ENCODE measurements at regions not wholly inside any gene's neighbourhood (a gene's known extent, or its start where the extent isn't known, plus 50 kb on each side); places are given as distances from the start of the nearest gene placed in this dataset.

DNA sequence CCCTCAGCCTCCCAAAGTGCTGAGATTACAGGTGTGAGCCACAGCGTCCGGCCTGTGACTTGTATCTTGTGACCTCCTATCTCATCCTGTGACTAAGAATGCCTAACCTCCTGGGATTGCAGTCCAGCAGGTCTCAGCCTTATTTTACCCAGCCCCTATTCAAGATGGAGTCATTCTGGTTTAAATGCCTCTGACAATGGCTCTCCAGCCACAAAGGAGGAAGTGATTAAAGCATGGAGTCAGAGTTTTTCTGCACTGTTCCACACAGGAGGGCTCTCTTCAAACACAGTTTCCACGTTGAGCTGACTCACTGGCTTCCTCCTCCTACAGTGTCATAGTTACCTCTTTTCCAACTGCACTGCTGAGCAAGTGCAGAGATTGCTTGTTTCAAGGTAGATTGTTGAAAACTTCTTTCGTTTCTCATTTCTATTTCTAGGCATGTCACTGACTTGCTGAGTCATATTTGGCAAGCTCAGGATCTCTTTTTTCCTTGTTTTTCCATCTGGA is 383.8 kb downstream of the PCNX1 start:
- no peak for DNase-seq

DNA sequence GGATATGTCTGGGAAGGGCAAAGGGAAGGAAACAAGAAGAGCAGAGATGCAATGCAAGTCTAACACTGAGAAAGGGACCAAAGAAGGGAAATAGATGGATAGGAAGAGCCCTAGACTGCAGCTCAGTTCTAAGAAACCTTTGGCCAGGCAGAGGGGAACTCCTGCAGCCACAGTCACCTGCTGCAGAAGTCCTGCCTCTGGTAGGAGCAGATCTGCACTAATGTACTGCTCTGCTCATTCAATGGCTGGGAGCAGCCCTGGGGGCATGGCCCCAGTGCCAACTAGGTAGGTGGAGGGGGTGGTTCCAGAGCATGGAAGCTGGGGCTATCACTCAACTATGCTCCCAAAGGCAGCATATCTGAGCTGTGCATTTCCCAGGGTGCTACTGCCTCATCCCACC is 388.9 kb downstream of the PCNX1 start:
- DNase-seq, result no peak

DNA sequence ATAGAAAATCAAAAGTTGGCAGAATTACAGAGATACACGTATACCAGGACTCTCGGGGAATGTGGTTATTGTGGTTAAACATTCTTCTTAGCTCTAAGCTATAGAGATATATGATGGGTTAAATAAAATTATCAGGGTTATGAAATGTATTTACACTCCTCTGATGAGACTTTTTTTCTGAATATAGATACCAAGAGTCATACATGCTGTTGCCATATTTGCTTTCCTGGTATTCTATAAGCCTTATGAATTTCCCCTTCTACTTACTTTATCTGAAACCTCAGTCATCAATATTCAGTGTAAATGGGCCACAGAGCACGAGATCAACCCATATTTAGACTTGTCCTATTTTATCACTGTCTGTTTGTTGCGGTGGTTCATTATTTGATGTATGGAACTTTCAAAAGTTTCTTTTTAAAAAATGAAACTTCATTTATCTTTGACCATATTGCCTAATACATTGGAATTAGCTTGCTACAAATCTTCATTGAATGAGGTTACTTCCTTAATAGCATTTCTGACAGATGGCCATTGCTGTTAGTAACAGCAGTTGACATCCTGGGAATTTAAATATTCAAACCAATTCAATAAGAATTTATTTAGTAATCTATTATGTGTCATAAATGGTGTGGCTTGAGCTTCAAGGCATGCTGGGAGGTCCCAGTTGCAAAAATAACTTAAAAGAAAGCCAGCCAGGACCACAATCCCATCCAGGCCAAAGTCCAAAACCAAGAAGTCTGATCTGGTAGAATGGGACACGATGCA is 393.5 kb downstream of the PCNX1 start:
- DNase-seq, result no peak

DNA sequence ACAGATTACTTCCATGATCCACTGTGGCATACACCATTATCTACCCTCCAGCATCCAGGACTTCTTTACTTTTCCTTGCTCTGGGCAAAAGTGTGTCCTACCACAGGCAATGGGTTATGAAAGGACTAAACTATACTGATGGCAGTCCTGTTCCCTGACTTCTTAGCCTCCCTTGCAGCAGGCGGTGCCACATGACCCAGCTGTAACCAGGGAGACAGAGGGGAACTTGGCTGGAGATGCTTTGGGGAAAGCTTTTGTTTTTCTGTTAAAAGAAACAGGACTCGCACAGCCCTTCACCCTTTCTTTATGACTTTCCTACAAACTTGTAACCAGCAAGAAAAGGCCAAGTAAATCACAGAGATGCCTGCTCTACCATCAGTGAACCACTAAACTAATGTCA is 394.4 kb downstream of the PCNX1 start:
- DNase-seq, result no peak

DNA sequence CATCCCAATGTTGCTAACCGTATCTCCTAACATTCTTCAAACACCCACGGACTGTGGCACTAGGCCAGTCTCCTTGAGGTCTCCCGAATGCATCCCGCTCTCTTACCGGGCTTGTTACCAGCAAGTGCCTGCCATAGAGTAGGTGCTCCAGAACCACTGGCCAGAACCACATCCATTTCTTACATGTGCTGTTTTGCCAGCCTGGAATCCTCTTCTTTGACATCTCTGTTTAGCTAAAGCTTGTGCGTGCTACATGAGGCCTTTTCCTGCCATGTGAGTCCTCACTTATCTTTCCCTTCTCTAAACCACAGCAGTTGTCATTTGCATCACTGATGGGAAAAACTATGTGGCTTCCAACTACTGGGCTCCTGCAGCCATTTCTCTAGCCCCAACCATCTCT is 397.4 kb downstream of the PCNX1 start:
- no peak for DNase-seq

DNA sequence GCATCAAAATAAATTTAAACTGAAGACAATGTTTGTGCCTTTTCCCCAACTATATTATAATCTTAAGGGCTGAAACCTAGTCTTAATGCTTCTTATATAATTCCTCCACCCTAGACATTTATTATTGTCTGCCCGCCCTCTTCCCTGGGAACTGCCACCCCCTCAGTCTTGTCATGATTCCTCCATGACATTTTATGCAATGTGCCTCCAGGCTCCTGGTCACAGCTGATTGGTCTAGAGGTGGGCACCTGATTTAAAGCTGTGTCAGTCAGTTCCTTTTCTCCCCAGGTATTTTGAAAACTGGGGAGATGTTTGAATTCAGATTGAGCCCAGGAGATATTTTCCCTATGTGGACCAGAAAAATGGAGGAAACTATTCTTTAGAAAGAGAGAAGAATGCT is 401.4 kb downstream of the PCNX1 start:
- no peak for DNase-seq

DNA sequence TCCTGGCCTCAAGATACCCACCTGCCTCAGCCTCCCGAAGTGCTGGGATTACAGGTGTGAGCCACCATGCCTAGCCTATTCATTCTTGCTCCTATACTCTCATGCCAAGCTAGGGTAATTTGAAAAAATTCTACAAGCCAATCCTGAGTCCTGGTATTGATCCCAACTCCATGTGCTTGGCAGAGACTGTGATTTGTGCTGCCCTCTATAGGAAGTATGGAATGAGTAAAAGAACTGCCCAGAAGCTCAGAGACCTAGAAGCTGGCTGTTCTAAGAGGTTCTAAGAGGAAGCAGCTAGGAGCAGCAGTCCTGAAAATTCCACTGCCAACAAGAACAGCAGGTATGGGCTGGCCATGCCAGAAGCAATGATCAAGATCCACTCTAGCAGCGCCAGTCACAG is 402.5 kb downstream of the PCNX1 start:
- no peak for DNase-seq

DNA sequence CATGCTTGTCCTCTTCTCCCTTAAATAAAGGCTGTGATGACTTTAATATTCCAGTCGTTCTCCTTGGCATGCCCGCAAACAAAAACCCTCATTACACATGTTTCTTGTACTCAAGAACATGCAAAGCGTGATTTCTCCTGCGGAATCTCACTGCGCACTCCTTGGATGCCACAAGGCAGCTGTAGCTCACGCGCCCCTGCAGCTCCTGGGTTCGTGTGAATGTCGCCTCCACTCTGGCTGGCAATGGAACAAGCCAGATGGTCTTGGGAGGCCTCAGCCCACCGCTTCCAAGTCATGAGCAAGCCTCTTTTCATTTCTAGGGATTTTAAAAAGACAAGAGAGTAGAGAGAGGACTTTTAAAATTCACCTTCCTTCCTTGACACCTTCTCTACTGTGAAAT is 403.8 kb downstream of the PCNX1 start:
- no peak for DNase-seq

DNA sequence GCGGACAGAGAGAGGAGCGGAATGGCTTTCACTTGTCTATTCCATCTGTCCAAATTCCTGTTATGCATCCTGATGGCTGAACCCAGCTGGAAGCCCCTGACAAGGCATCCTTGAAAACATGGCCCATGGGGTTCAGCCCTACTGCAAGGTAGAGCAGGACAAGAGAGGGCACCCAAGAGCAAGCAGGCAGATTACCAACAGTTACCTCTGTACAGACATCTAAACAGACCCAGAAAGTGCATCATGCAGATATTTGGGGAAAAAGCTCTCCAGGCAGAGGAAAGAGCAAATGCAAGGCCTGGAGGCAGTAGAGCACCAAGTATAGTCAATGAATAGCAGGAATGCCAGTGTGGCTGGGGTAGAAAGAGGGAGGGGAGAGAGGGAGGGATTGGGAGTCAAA is 407.5 kb downstream of the PCNX1 start:
- no peak for DNase-seq

DNA sequence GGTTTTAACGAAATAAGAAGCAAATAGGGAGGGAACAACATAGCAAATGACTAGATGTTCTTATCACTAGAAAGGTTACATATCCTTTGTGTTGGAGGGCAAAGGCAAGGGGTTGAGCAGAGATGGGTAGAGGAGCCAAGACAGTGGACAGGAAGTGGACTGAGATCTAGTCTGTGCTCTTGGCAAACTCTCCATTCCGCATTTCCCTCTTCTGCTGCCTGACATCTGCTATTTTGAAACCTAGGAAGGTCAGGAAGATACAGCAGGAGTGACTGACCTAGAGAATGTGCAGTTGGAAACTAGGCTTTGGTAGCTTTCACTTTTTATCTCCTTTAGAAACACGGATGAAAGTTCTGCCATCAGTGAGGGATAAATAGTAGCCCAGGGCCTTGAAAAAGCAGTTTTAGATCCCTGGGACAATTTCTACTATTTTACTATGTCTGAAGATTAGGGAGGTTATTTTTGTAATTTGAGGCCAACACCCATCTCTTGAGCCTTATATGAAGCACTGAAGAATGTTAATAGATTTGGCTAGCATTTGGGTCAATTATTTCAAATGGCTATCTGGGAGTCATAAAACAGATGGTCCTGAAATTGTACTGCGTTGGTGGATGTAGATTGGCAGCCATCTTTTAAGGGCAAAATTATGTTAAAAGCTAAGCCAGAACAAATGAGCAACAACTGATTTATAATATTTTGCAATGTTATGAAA is 410.3 kb downstream of the PCNX1 start:
- no peak for DNase-seq

DNA sequence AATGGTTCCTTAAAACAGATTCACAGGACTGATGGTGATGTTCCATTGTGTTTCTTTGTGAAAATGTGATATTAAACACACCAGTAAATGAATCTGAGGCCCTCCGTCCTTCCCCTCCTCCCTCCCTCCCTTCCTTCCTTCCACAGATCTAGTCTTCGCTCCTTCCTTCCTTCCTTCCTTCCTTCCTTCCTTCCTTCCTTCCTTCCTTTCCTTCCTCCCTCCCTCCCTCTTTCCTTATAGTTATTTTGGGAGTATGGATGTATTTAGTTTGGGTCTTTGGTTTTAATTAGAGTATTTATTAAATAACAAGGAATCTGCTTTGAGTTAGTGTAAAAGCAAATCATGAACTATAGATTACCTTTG is 410.8 kb downstream of the PCNX1 start:
- no peak for DNase-seq

DNA sequence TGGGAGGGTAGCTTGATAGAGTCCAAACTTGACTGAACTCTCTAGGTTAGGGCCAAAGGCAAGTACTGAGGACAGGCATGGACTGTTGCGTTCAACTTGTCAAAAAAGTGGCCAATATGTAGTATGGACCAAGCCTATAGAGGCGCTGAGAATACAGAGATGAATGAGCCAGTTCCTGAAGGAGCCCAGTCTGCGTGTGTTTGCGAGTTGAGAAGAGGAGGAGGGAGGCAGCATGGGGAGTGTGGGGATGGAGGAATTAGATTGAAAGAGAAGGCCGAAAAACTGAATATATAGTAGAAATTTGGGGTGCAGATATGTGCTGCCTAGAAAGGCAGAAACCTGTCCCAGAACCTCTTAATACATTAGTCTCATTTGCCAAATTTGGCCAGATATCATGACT is 412.4 kb downstream of the PCNX1 start:
- DNase-seq, result peak; percentile 32

DNA sequence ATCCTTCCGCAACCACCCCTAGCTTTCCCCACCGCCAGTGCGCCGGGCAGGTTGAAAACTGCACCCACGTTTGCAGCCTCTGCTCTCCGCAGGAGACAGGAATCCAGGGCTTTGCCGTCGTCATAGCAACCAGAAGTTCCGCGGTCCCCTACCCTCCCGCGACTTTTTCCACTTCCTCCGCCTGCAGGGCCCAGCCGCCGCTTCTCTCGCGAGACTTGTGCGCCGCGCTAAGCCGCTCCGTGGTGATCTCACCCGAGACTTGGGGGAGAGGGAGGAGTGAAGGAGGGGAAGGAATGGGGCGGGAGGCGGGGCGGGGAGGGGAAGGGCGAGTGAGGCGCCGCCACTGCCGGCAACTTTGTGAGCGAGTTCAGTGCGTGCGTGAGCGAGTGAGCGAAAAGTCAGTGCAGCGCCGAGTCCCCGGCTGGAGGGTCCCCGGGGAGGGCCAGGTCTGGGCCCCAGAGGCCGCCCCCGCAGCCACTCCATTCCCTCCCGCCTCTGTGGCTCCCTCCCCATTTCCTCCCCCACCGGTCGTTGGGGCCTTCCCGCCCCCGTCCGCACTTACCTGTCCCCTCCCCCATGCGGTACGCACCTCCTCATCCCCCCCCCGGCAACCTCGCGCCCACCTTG is 413.0 kb downstream of the PCNX1 start, which contains the start of gene SIPA1L1:
Gene SIPA1L1, plus strand, starts transcription at position 370 of the 627 bp plus-strand sequence.
- DNase-seq, result peak; percentile 97

DNA sequence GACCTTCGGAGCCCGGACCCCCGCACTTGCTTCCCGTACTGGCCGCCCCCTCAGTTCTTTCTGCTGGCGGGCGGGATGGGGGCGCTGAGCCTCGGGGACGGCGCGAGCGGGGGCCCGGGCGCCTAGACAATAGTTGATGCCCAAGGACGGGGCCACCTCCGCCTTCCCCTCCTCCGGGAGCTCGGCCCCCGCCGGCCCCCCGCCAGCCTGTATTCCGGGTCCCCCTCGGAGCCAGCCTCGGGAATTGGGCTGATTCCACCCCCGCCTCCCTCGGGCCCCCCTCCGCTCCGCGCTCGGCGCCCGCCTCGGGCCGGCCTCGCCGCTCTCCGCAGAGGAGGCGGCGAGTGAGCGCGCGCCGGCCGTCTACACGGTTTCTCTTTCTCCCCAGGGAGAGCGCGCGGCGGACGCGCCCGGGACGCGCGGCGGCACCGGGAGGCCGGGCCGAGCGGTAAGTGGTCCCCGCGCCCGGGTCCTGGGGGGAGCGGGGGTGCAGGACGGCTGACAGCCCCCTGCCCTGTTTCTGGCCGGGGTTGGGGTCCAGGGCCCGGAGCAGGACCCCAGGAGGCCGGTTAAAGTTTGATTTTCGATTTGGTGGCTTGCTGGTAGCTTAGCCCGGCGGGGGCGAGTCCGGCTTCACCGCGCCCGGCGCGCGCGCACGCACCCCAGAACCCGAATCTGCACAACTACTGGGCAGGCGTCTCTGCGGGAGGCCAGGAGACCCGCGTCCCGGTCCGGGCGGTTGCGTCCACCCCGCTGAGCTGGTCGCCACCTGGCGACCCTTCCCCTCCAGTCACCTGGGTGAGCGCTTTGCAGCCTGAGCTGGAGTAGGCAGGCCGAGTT is 413.7 kb downstream of the PCNX1 start:
- peak; percentile 53 for DNase-seq

DNA sequence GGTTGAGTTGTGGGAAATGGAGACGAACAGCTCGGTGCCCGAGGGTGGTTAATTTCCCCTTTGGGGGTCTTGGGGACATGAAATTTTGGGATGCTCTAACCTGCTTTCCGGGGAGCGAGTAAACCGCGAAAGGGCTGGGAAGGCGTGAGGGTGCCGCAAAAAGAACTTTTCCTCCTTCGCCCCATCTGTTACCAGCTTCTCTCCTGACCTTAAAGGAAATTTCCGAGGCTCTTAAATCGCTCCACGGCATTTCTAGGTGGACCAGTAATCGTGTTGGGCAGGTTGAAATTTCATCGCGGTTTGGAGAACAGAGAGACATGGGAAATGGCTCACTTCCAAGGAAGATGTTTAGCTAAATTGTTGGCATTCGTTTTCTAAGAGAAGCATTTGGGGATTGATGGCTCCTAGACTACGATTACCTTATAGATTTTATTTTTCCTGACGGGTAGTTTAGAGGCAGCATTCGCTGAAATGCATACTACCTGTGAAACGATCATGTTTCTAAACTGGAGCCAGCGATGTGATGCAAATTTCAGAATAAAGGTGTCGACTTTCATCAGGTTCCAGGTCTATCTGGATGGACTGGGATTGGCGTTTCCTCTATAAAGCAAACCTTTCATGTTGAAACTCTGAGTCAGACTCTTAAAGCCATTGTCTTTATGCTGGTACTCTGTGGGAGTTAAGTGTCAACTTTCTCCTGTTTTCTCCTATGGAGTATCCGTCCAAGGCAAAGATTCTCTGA is 414.5 kb downstream of the PCNX1 start:
- DNase-seq, result peak; percentile 41

DNA sequence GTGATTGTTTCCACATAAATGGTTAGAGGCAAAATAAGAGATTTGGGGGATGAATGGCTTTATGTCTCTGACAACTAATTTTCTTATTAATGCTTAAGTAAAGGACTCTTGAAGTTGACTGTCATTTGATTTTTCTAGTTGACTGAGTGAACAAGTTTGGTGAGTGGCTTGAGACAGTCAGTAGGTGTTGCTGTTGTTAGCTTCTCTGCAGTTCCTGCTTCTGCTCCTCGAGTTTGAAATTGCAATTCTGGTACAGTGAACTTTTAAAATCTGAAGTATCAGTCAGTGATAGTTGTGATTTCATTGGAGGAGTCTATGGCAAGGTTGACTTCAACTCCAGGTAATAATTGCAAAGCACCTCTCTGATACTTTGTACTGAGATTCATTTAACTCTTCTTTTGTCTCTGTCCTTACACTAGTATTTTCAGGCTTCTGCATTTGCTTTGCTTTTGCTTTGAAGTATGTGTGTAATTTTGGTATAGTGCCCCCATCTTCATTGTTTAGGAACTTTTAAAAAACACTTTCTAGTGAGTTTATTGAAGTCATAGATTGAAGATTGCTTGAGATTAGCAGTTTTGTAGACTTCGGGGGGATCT is 415.5 kb downstream of the PCNX1 start:
- DNase-seq, result no peak

DNA sequence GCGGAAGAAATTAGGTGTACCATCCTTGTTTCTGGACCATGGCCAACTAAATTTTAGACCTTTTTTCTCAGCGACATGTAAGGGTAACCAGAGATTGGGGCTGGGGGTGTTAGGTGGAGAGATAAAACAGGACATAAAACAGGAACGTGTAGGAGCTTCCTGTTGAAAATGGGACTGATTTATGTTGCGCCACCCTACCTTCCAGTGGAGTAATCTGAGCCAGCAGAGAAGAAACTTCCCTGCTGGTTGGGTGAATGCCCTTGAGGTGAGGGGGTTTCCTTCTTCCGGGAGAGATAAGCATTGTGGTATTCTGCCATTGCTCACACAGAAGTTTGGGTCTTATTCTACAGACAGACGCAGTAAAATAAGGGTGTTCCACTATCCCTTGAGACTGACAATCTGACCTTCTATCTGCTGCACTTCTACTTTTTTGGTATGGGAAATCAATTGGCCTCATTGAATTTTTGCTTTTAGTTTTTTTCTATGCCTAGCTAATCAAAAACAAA is 417.6 kb downstream of the PCNX1 start:
- no peak for DNase-seq

DNA sequence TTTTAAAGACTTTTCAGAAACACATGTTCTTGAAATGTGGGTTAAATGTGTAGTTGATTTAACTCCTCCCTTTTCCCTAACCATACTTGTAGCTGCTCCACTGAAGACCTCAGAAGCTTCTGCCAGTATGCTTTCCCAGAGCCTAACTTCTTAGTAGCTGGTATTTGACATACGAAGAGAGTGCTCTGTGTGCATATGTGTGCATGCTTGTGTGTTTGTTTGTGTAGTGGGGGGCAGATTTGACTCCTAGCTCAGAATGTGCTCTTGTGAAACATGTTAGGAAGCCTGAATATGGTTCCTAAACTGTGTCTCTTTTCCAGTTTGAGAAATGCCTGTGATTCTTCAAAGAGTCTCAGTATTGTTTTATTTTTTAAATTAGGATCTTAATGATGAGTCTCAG is 420.4 kb downstream of the PCNX1 start:
- no peak for DNase-seq

DNA sequence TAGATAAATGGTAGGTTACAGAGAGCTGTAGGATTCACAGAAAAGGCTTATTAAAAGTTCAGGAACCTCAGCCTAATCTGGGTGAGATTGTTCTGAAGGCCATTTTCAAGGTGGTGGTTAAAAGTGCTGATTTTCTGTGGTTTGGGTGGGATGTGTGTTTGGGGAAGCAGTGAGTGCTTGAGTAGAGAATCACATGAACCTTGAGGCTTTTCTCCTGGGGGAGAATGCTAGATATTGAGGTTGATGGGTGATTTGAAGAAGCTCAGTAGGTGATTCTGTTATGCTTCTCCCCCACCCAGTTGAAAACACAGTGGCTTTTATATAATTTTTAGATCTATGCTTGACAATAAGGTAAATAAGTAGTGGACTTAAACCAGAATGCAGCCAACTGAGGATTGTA is 420.9 kb downstream of the PCNX1 start:
- no peak for DNase-seq

DNA sequence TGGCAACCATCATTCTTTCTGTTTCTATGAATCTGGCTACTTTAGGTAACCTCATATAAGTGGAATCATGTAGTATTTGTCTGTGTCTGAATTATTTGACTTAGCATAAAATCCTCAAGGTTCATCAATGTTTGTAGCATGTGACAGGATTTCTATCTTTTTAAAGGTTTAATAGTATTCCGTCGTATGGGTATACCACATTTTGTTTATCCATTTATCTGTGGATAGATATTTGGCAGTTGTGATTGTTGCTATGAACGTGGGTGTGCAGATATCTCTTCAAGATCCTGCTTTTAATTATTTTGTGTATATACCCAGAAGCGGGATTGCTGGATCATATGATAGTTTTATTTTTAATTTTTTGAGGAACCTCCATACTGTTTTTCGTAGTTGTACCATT is 421.7 kb downstream of the PCNX1 start:
- no peak for DNase-seq

DNA sequence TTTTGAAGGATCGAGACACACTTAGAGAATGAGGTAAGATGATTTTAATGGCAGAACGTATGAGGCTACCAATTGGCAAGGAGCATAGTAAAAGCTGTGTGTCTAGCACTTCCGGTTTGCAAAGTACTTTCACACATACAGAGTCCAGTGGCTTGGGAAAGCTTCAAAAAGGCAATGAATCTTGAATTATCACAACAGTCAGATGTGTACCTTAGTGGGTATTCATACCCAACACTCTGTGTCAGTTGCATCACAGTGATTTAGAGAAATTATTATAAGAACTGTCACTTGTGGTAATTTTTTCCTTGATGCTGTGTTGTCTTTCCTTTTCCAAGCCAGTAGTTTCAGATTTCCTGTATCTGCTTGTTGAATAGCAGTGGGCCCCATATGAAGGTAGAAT is 424.1 kb downstream of the PCNX1 start:
- no peak for DNase-seq

DNA sequence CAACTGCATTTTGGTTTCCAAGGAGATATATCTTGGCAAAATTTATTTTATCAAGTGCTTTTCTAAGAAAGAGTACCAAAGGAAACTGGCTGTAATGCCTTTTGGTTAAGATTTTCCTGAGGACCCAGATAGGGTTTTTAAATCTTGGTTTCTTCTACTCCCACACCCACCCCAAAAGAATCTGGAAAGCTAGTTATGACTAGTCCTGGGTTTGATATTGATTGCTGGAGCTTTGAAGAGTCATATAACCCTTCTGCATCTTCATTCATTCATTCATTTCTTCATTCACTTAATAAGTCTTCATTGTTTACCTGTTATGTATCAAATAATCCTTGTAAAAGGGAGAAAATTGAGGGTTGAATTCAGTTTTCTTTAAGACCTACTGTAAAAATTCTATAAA is 425.2 kb downstream of the PCNX1 start:
- DNase-seq, result no peak

Measured in NCI-H146 (cell line).